Fibroblast of pulmonary artery (primary cell): ENCODE measurements at regions not wholly inside any gene's neighbourhood (a gene's known extent, or its start where the extent isn't known, plus 50 kb on each side); places are given as distances from the start of the nearest gene placed in this dataset.
"Not testable (repeated sequence)": the region's sequence is repeated elsewhere in the genome, so short reads cannot be mapped to it uniquely, and the experiment has no call there.

Experiments used
- DNase-seq: peaks from one replicate; pipeline ENCODE4 v3.0.0-alpha.2; 2010; ENCODE audit warnings: low read depth
- H3K4me3 ChIP-seq: replicated peaks from 2 replicates; pipeline ENCODE4 v1.5.1; 2011; ENCODE audit warnings: low read depth, mild to moderate bottlenecking, control low read depth, low read length, moderate library complexity
- CTCF ChIP-seq: IDR thresholded peaks from 2 replicates; pipeline ENCODE4 v1.5.1; 2011; ENCODE audit warnings: mild to moderate bottlenecking, control low read depth, low read length, inconsistent platforms; ENCODE audit errors: missing control alignments

DNA sequence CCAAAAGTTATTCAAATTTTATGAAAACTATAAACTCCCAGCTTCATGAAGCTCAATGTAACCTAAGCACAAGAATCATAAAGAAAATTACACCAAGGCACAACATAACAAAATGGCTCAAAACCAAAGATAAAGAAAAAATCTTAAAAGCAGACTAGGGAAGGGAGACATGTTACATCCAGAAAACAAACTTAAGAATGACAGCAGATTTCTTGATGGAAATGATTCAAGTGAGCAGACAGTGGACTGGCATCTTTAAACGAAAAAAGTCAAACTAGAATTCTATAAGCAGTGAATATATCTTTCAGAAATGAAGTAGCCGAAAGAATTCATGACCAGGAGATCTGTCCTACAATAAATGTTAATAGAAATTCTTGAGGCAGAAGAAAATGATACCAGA, 75.6 kb downstream of the SHANK2 start:
- no peak for DNase-seq
- TF ChIP-seq CTCF = no peak
- H3K4me3 ChIP-seq = no peak overlapping the region

DNA sequence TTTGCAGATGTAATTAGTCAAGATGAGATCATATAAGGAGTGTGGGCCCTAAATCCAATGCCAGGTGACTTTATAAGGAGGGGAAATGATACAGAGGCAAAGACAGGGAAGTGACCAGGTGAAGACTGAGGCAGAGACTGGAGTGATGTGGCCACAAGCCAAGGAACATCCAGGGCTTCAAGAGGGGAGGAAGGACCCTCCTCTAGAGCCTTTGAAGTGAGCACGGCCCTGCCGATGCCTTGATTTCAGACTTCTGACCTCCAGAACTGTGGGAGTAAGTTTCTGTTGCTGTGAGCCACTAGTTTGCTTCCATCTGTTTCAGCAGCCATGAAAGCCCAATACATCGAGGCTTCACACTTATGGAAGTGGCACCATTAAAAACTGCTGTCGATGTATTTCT, 78.7 kb downstream of the SHANK2 start:
- DNase-seq = no peak
- TF ChIP-seq CTCF = no peak

GRCh38 chr11:71172680-71173079, 79.7 kb downstream of the SHANK2 start:
- no peak for DNase-seq
- no peak overlapping the region for H3K4me3 ChIP-seq
- TF ChIP-seq CTCF = no peak

More for the DNA sequence above, 78.7 kb downstream of the SHANK2 start:
- no peak overlapping the region for H3K4me3 ChIP-seq

- no peak for TF ChIP-seq CTCF
- DNase-seq = no peak
- no peak overlapping the region for H3K4me3 ChIP-seq
These were observed 80.8 kb downstream of the SHANK2 start for GRCh38 chr11:71171576-71171975.

GRCh38 chr11:71170624-71171423, 81.6 kb downstream of the SHANK2 start:
- TF ChIP-seq CTCF = no peak
- no peak overlapping the region for H3K4me3 ChIP-seq
- DNase-seq = no peak

GRCh38 chr11:71169313-71169712, 83.1 kb downstream of the SHANK2 start:
- no peak for TF ChIP-seq CTCF
- H3K4me3 ChIP-seq = no peak overlapping the region

DNA sequence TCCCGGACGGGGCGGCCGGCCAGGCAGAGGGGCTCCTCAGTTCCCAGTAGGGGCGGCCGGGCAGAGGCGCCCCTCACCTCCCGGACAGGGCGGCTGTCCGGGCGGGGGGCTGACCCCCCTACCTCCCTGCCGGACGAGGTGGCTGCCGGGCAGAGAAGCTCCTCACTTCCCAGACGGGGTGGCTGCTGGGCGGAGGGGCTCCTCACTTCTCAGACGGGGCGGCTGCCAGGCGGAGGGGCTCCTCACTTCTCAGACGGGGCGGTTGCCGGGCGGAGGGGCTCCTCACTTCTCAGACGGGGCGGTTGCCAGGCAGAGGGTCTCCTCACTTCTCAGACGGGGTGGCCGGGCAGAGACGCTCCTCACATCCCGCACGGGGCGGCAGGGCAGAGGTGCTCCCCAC, 84.6 kb downstream of the SHANK2 start:
- H3K4me3 ChIP-seq = not testable (repeated sequence)

More at GRCh38 chr11:71169313-71169712, 83.1 kb downstream of the SHANK2 start:
- no peak for DNase-seq

More for the DNA sequence above, 84.6 kb downstream of the SHANK2 start:
- DNase-seq = not testable (repeated sequence)
